Karpas-422 (cell line): ENCODE measurements at regions not wholly inside any gene's neighbourhood (a gene's known extent, or its start where the extent isn't known, plus 50 kb on each side); places are given as distances from the start of the nearest gene placed in this dataset.

Experiments
- DNase-seq: peaks from one replicate; pipeline ENCODE4 v3.0.0-alpha.2; 2015
- H2AFZ ChIP-seq: fragments of 200-600 bp; sonication (generic); 2 replicates; pipeline ENCODE4 v1.6.1; 2014; ENCODE audit warnings: antibody characterized with exemption, low read length, mixed read lengths
- H3K27ac ChIP-seq: fragments of 200-600 bp; sonication (generic); 2 replicates; pipeline ENCODE4 v1.5.1; 2014; ENCODE audit warnings: mild to moderate bottlenecking, low read length, moderate library complexity
- H3K27me3 ChIP-seq: fragments of 200-600 bp; sonication (generic); 2 replicates; pipeline ENCODE4 v1.6.1; 2014; ENCODE audit warnings: low read length, mixed read lengths
- H3K36me3 ChIP-seq: fragments of 200-600 bp; sonication (generic); 2 replicates; pipeline ENCODE4 v1.6.1; 2014; ENCODE audit warnings: low read length, mixed read lengths; ENCODE audit not compliant: insufficient read depth
- H3K4me1 ChIP-seq: fragments of 200-600 bp; sonication (generic); 2 replicates; pipeline ENCODE4 v1.6.1; 2014; ENCODE audit warnings: mild to moderate bottlenecking, low read length, mixed read lengths
- H3K4me2 ChIP-seq: fragments of 200-600 bp; sonication (generic); 2 replicates; pipeline ENCODE4 v1.6.1; 2014; ENCODE audit warnings: low read length, low read depth, mild to moderate bottlenecking; ENCODE audit not compliant: poor library complexity, severe bottlenecking
- H3K4me3 ChIP-seq: fragments of 200-600 bp; sonication (generic); 2 replicates; pipeline ENCODE4 v1.5.1; 2014; ENCODE audit warnings: mild to moderate bottlenecking, antibody characterized with exemption, low read length, mixed read lengths
- H3K79me2 ChIP-seq: fragments of 200-600 bp; sonication (generic); 2 replicates; pipeline ENCODE4 v1.6.1; 2014; ENCODE audit warnings: mild to moderate bottlenecking, low read length, mixed read lengths
- H3K9ac ChIP-seq: fragments of 200-600 bp; sonication (generic); 2 replicates; pipeline ENCODE4 v1.6.0; 2014; ENCODE audit warnings: low read length
- H3K9me2 ChIP-seq: fragments of 200-600 bp; sonication (generic), shearing (Covaris generic); replicated peaks from 2 replicates; pipeline ENCODE4 v1.6.0; 2014; ENCODE audit warnings: mild to moderate bottlenecking, low read length, moderate library complexity; ENCODE audit not compliant: insufficient read depth
- H3K9me3 ChIP-seq: fragments of 300-700, 200-600 bp; sonication (generic); 2 replicates; pipeline ENCODE4 v1.6.1; 2014; ENCODE audit warnings: low read length, mixed read lengths
- H4K20me1 ChIP-seq: fragments of 200-600 bp; sonication (generic); 2 replicates; pipeline ENCODE4 v1.6.1; 2014; ENCODE audit warnings: mild to moderate bottlenecking, antibody characterized with exemption, low read length, low read depth; ENCODE audit not compliant: insufficient read depth

- no peak overlapping the region for H3K27ac ChIP-seq
- H2AFZ ChIP-seq: no peak overlapping the region
- H4K20me1 ChIP-seq: no peaks in the 10 kb centered on the region
- H3K9me3 ChIP-seq: no peaks in the 10 kb centered on the region
- H3K9ac ChIP-seq: no peak overlapping the region
- no peaks in the 10 kb centered on the region for H3K4me1 ChIP-seq
- no peaks in the 10 kb centered on the region for H3K9me2 ChIP-seq
- DNase-seq: no peak
- H3K4me3 ChIP-seq: no peak overlapping the region
- no peak overlapping the region for H3K4me2 ChIP-seq
- no peaks in the 10 kb centered on the region for H3K36me3 ChIP-seq
- H3K27me3 ChIP-seq: no peaks in the 10 kb centered on the region
- no peaks in the 10 kb centered on the region for H3K79me2 ChIP-seq
Observed at GRCh38 chr4:14568351-14568750, 433.9 kb upstream of the CPEB2 start.

- no peak overlapping the region for H3K27ac ChIP-seq
- no peaks in the 10 kb centered on the region for H3K9me3 ChIP-seq
- no peaks in the 10 kb centered on the region for H3K36me3 ChIP-seq
- H3K79me2 ChIP-seq: no peaks in the 10 kb centered on the region
- H3K4me2 ChIP-seq: no peak overlapping the region
- no peaks in the 10 kb centered on the region for H3K27me3 ChIP-seq
- H3K4me1 ChIP-seq: no peaks in the 10 kb centered on the region
- H3K4me3 ChIP-seq: no peak overlapping the region
- no peak overlapping the region for H3K9ac ChIP-seq
- H2AFZ ChIP-seq: no peak overlapping the region
- no peak for DNase-seq
- no peaks in the 10 kb centered on the region for H4K20me1 ChIP-seq
- no peaks in the 10 kb centered on the region for H3K9me2 ChIP-seq
Observed at GRCh38 chr4:14575289-14575688, 427.0 kb upstream of the CPEB2 start.

- Histone ChIP-seq H4K20me1 (no peaks in the 10 kb centered on the region), H3K4me3 (no peak overlapping the region), H3K9me3 (no peaks in the 10 kb centered on the region), H3K36me3 (no peaks in the 10 kb centered on the region), H3K79me2 (no peaks in the 10 kb centered on the region), H3K27me3 (no peaks in the 10 kb centered on the region), H3K4me2 (no peak overlapping the region), H3K27ac (no peak overlapping the region), H2AFZ (no peak overlapping the region), H3K9me2 (no peaks in the 10 kb centered on the region), H3K9ac (no peak overlapping the region), H3K4me1 (no peaks in the 10 kb centered on the region)
- DNase-seq: no peak
Observed at GRCh38 chr4:14575919-14576318, 426.4 kb upstream of the CPEB2 start.

- no peak overlapping the region for H2AFZ ChIP-seq
- H3K4me1 ChIP-seq: no peaks in the 10 kb centered on the region
- H3K79me2 ChIP-seq: no peaks in the 10 kb centered on the region
- no peak for DNase-seq
- H3K27ac ChIP-seq: no peak overlapping the region
- H3K4me3 ChIP-seq: no peak overlapping the region
- H3K9ac ChIP-seq: no peak overlapping the region
- H3K4me2 ChIP-seq: no peak overlapping the region
- no peaks in the 10 kb centered on the region for H4K20me1 ChIP-seq
- no peaks in the 10 kb centered on the region for H3K27me3 ChIP-seq
- H3K36me3 ChIP-seq: no peaks in the 10 kb centered on the region
- H3K9me2 ChIP-seq: no peaks in the 10 kb centered on the region
- H3K9me3 ChIP-seq: no peaks in the 10 kb centered on the region
Observed at GRCh38 chr4:14580061-14580460, 422.2 kb upstream of the CPEB2 start.

GRCh38 chr4:14581741-14582140, 420.5 kb upstream of the CPEB2 start:
- no peak overlapping the region for H3K4me3 ChIP-seq
- no peak overlapping the region for H2AFZ ChIP-seq
- no peaks in the 10 kb centered on the region for H3K9me2 ChIP-seq
- H4K20me1 ChIP-seq: no peaks in the 10 kb centered on the region
- no peaks in the 10 kb centered on the region for H3K27me3 ChIP-seq
- H3K36me3 ChIP-seq: no peaks in the 10 kb centered on the region
- H3K79me2 ChIP-seq: no peaks in the 10 kb centered on the region
- no peak for DNase-seq
- no peaks in the 10 kb centered on the region for H3K4me1 ChIP-seq
- no peak overlapping the region for H3K4me2 ChIP-seq
- H3K9ac ChIP-seq: no peak overlapping the region
- H3K9me3 ChIP-seq: no peaks in the 10 kb centered on the region
- no peak overlapping the region for H3K27ac ChIP-seq

GRCh38 chr4:14582677-14583076, 419.6 kb upstream of the CPEB2 start:
- Histone ChIP-seq H3K79me2 (no peaks in the 10 kb centered on the region), H3K27ac (no peak overlapping the region), H3K4me1 (no peaks in the 10 kb centered on the region), H3K9ac (no peak overlapping the region), H3K4me3 (no peak overlapping the region), H2AFZ (no peak overlapping the region), H3K36me3 (no peaks in the 10 kb centered on the region), H4K20me1 (no peaks in the 10 kb centered on the region), H3K4me2 (no peak overlapping the region), H3K27me3 (no peaks in the 10 kb centered on the region), H3K9me2 (no peaks in the 10 kb centered on the region), H3K9me3 (no peaks in the 10 kb centered on the region)
- DNase-seq: no peak

GRCh38 chr4:14583331-14583730, 418.9 kb upstream of the CPEB2 start:
- Histone ChIP-seq H4K20me1 (no peaks in the 10 kb centered on the region), H3K9me2 (no peaks in the 10 kb centered on the region), H3K27ac (no peak overlapping the region), H3K27me3 (no peaks in the 10 kb centered on the region), H2AFZ (no peak overlapping the region), H3K4me3 (no peak overlapping the region), H3K9me3 (no peaks in the 10 kb centered on the region), H3K9ac (no peak overlapping the region), H3K4me2 (no peak overlapping the region), H3K79me2 (no peaks in the 10 kb centered on the region), H3K36me3 (no peaks in the 10 kb centered on the region), H3K4me1 (no peaks in the 10 kb centered on the region)
- no peak for DNase-seq

- no peaks in the 10 kb centered on the region for H3K36me3 ChIP-seq
- no peaks in the 10 kb centered on the region for H3K9me2 ChIP-seq
- H4K20me1 ChIP-seq: no peaks in the 10 kb centered on the region
- H2AFZ ChIP-seq: no peak overlapping the region
- H3K4me1 ChIP-seq: no peaks in the 10 kb centered on the region
- no peak overlapping the region for H3K4me2 ChIP-seq
- no peak for DNase-seq
- H3K9me3 ChIP-seq: no peaks in the 10 kb centered on the region
- no peak overlapping the region for H3K4me3 ChIP-seq
- no peak overlapping the region for H3K9ac ChIP-seq
- H3K27ac ChIP-seq: no peak overlapping the region
- no peaks in the 10 kb centered on the region for H3K27me3 ChIP-seq
- H3K79me2 ChIP-seq: no peaks in the 10 kb centered on the region
Observed at GRCh38 chr4:14583752-14584151, 418.5 kb upstream of the CPEB2 start.

GRCh38 chr4:14592950-14593349, 409.3 kb upstream of the CPEB2 start:
- no peak overlapping the region for H3K4me3 ChIP-seq
- H2AFZ ChIP-seq: no peak overlapping the region
- no peaks in the 10 kb centered on the region for H3K4me1 ChIP-seq
- no peak overlapping the region for H3K9ac ChIP-seq
- no peaks in the 10 kb centered on the region for H3K9me2 ChIP-seq
- H3K9me3 ChIP-seq: no peaks in the 10 kb centered on the region
- H3K27ac ChIP-seq: no peak overlapping the region
- no peak for DNase-seq
- no peak overlapping the region for H3K4me2 ChIP-seq
- no peaks in the 10 kb centered on the region for H3K27me3 ChIP-seq
- no peaks in the 10 kb centered on the region for H3K79me2 ChIP-seq
- no peaks in the 10 kb centered on the region for H3K36me3 ChIP-seq
- H4K20me1 ChIP-seq: no peaks in the 10 kb centered on the region
